ENCODE measurements at regions not wholly inside any gene's neighbourhood (a gene's known extent, or its start where the extent isn't known, plus 50 kb on each side); places are given as distances from the start of the nearest gene placed in this dataset.

GRCh38 chr5:101429241-101429640, 526.2 kb upstream of the ST8SIA4 start:
- no peak for DNase-seq (ENCODE audit: extremely low spot score, unreplicated experiment)
- H3K27me3 Mint-ChIP-seq (ENCODE audit: unreplicated experiment) = no peaks in the 10 kb centered on the region
- no peak overlapping the region for H3K27ac Mint-ChIP-seq (ENCODE audit: unreplicated experiment)
- no peaks in the 10 kb centered on the region for H3K9me3 Mint-ChIP-seq (ENCODE audit: unreplicated experiment)
- no peaks in the 10 kb centered on the region for H3K36me3 Mint-ChIP-seq (ENCODE audit: unreplicated experiment)
- no peak for TF ChIP-seq CTCF (IDR thresholded peaks at IDR 0.05)
- no peak overlapping the region for H3K4me3 Mint-ChIP-seq (ENCODE audit: unreplicated experiment)
- H3K4me1 Mint-ChIP-seq (ENCODE audit: unreplicated experiment) = no peaks in the 10 kb centered on the region

GRCh38 chr5:101425339-101425859, 522.3 kb upstream of the ST8SIA4 start:
- DNase-seq (ENCODE audit: extremely low spot score, unreplicated experiment) = no peak
- Mint-ChIP-seq H3K27ac (ENCODE audit: unreplicated experiment) (no peak overlapping the region), H3K4me3 (ENCODE audit: unreplicated experiment) (no peak overlapping the region), H3K36me3 (ENCODE audit: unreplicated experiment) (no peaks in the 10 kb centered on the region), H3K27me3 (ENCODE audit: unreplicated experiment) (no peaks in the 10 kb centered on the region), H3K4me1 (ENCODE audit: unreplicated experiment) (no peaks in the 10 kb centered on the region), H3K9me3 (ENCODE audit: unreplicated experiment) (no peaks in the 10 kb centered on the region)
- TF ChIP-seq CTCF (IDR thresholded peaks at IDR 0.05) = no peak

- TF ChIP-seq CTCF (IDR thresholded peaks at IDR 0.05) = no peak
- DNase-seq (ENCODE audit: extremely low spot score, unreplicated experiment) = no peak
- Mint-ChIP-seq H3K4me3 (ENCODE audit: unreplicated experiment) (no peak overlapping the region), H3K9me3 (ENCODE audit: unreplicated experiment) (no peaks in the 10 kb centered on the region), H3K27me3 (ENCODE audit: unreplicated experiment) (no peaks in the 10 kb centered on the region), H3K36me3 (ENCODE audit: unreplicated experiment) (no peaks in the 10 kb centered on the region), H3K27ac (ENCODE audit: unreplicated experiment) (no peak overlapping the region), H3K4me1 (ENCODE audit: unreplicated experiment) (no peaks in the 10 kb centered on the region)
These were observed 521.6 kb upstream of the ST8SIA4 start for GRCh38 chr5:101424530-101425175.

GRCh38 chr5:101418713-101419118, 515.6 kb upstream of the ST8SIA4 start:
- TF ChIP-seq CTCF (IDR thresholded peaks at IDR 0.05) = no peak
- Mint-ChIP-seq H3K4me3 (ENCODE audit: unreplicated experiment) (no peak overlapping the region), H3K27me3 (ENCODE audit: unreplicated experiment) (no peaks in the 10 kb centered on the region), H3K9me3 (ENCODE audit: unreplicated experiment) (no peaks in the 10 kb centered on the region), H3K36me3 (ENCODE audit: unreplicated experiment) (no peaks in the 10 kb centered on the region), H3K27ac (ENCODE audit: unreplicated experiment) (no peak overlapping the region), H3K4me1 (ENCODE audit: unreplicated experiment) (no peaks in the 10 kb centered on the region)
- DNase-seq (ENCODE audit: extremely low spot score, unreplicated experiment) = no peak

GRCh38 chr5:101404531-101404930, 501.4 kb upstream of the ST8SIA4 start:
- H3K36me3 Mint-ChIP-seq (ENCODE audit: unreplicated experiment) = no peaks in the 10 kb centered on the region
- no peaks in the 10 kb centered on the region for H3K4me1 Mint-ChIP-seq (ENCODE audit: unreplicated experiment)
- H3K27me3 Mint-ChIP-seq (ENCODE audit: unreplicated experiment) = no peaks in the 10 kb centered on the region
- TF ChIP-seq CTCF (IDR thresholded peaks at IDR 0.05) = no peak
- H3K27ac Mint-ChIP-seq (ENCODE audit: unreplicated experiment) = no peak overlapping the region
- no peak for DNase-seq (ENCODE audit: extremely low spot score, unreplicated experiment)
- H3K9me3 Mint-ChIP-seq (ENCODE audit: unreplicated experiment) = no peaks in the 10 kb centered on the region
- H3K4me3 Mint-ChIP-seq (ENCODE audit: unreplicated experiment) = no peak overlapping the region

Data from osteocyte (in vitro differentiated cells).